ENCODE measurements at regions not wholly inside any gene's neighbourhood (a gene's known extent, or its start where the extent isn't known, plus 50 kb on each side); places are given as distances from the start of the nearest gene placed in this dataset.

DNA sequence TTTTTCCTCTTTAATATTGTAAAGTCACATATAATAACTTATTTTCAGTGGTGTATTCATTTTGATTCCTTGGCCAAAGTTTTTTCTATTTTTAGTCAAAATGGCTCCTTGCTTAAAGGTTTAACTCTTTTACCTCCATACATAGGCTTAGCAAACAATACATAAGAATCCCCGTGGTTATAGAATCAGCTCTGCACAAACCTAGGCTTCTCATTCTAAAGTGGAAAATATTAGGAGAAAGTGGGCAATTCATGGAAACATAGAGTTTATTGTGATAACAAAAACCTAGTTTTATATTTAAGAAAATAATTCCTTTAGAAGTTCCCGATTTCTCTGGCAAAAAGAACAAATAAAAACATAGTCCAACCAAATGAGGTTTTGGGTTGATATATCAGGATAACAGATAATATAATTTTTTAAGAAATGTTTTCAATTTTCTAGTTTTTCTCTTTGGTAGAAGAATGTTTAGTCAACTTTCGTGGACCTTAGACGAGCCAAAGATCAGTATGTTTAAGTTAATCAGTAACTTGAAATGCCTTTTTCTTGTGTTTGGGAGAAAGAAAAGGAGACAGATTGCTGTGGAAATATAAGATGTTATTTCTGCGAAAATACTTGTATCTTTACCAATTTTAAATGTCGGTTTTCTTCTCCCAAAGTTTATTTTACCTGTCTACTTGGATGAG, 93.4 kb upstream of the KLF12 start (continued):
- TF ChIP-seq MAFK (IDR thresholded peaks at IDR 0.05; ENCODE audit: low read depth, low read length) = no peak
